GM19238 (cell line): ENCODE measurements at regions not wholly inside any gene's neighbourhood (a gene's known extent, or its start where the extent isn't known, plus 50 kb on each side); places are given as distances from the start of the nearest gene placed in this dataset.
"Not testable (repeated sequence)": the region's sequence is repeated elsewhere in the genome, so short reads cannot be mapped to it uniquely, and the experiment has no call there.

Experiments used
- DNase-seq: peaks from one replicate; pipeline ENCODE4 v3.0.0; 2011; ENCODE audit warnings: low spot score; ENCODE audit not compliant: insufficient read length

GRCh38 chr2:175872721-175873120 is 129.3 kb downstream of the LNPK start:
- DNase-seq = no peak

- DNase-seq = no peak
These were observed 130.1 kb downstream of the LNPK start for GRCh38 chr2:175872005-175872348.

GRCh38 chr2:175871331-175872004 is 130.6 kb downstream of the LNPK start:
- no peak for DNase-seq

GRCh38 chr2:175865716-175866115 is 136.4 kb downstream of the LNPK start:
- no peak for DNase-seq

GRCh38 chr2:175864137-175864850 is 137.8 kb downstream of the LNPK start:
- DNase-seq = no peak

GRCh38 chr2:175861958-175862357 is 140.1 kb downstream of the LNPK start:
- no peak for DNase-seq

GRCh38 chr2:175855794-175856453 is 146.1 kb downstream of the LNPK start:
- no peak for DNase-seq

GRCh38 chr2:175855236-175855635 is 146.8 kb downstream of the LNPK start:
- no peak for DNase-seq

GRCh38 chr2:175854665-175855064 is 147.4 kb downstream of the LNPK start:
- DNase-seq = no peak

- no peak for DNase-seq
These were observed 147.9 kb downstream of the LNPK start for GRCh38 chr2:175854129-175854528.

GRCh38 chr2:175853616-175853890 is 148.5 kb downstream of the LNPK start:
- no peak for DNase-seq

- DNase-seq = no peak
These were observed 149.0 kb downstream of the LNPK start for GRCh38 chr2:175852879-175853615.

- DNase-seq = no peak
These were observed 154.9 kb downstream of the LNPK start for GRCh38 chr2:175847128-175847527.

- no peak for DNase-seq
These were observed 157.9 kb downstream of the LNPK start for GRCh38 chr2:175844169-175844568.

GRCh38 chr2:175843625-175844024 is 158.4 kb downstream of the LNPK start:
- no peak for DNase-seq

GRCh38 chr2:175842996-175843395 is 159.1 kb downstream of the LNPK start:
- DNase-seq = no peak

GRCh38 chr2:175840765-175841164 is 161.3 kb downstream of the LNPK start:
- DNase-seq = not testable (repeated sequence)

GRCh38 chr2:175840256-175840655 is 161.8 kb downstream of the LNPK start:
- no peak for DNase-seq

- DNase-seq = no peak
These were observed 163.1 kb downstream of the LNPK start for GRCh38 chr2:175838979-175839378.

GRCh38 chr2:175837046-175837445 is 165.0 kb downstream of the LNPK start:
- DNase-seq = no peak

- DNase-seq = no peak
These were observed 165.7 kb downstream of the LNPK start for GRCh38 chr2:175836361-175836760.

- DNase-seq = no peak
These were observed 167.6 kb downstream of the LNPK start for GRCh38 chr2:175834477-175834876.
